ENCODE measurements at regions not wholly inside any gene's neighbourhood (a gene's known extent, or its start where the extent isn't known, plus 50 kb on each side); places are given as distances from the start of the nearest gene placed in this dataset.

GRCh38 chr13:39913928-39914327 is 258.5 kb downstream of the COG6 start:
- Histone ChIP-seq H3K9me3 (ENCODE audit: control insufficient read depth, low read depth, low read length) (no peaks in the 10 kb centered on the region), H3K9me1 (ENCODE audit: control insufficient read depth, extremely low read depth, insufficient read depth, low read length) (no peaks in the 10 kb centered on the region), H3K4me1 (ENCODE audit: control insufficient read depth, extremely low read depth, insufficient read depth, low read length) (peaks cover 14% of the 10 kb centered on the region), H3K4me2 (ENCODE audit: control insufficient read depth, extremely low read depth, insufficient read depth, low read depth, low read length) (peak overlapping the region; percentile 38), H3K9ac (ENCODE audit: control insufficient read depth, extremely low read depth, insufficient read depth, low read length) (no peak overlapping the region), H3K27ac (ENCODE audit: control insufficient read depth, insufficient read depth, low read length) (peak overlapping the region; percentile 25), H4K20me1 (ENCODE audit: control insufficient read depth, extremely low read depth, insufficient read depth, low read length) (no peaks in the 10 kb centered on the region), H3K4me3 (ENCODE audit: control insufficient read depth in 2 of 3, extremely low read depth in 1 of 3, insufficient read depth in 2 of 3, low read depth in 1 of 3, low read length in 3 of 3) (no peak overlapping the region), H3K27me3 (ENCODE audit: control insufficient read depth, extremely low read depth, insufficient read depth, low read length) (no peaks in the 10 kb centered on the region), H3K36me3 (ENCODE audit: control insufficient read depth in 2 of 2, extremely low read depth in 1 of 2, insufficient read depth in 2 of 2, low read length in 2 of 2) (no peaks in the 10 kb centered on the region), H3K79me2 (ENCODE audit: control insufficient read depth, insufficient read depth, low read length) (no peaks in the 10 kb centered on the region), H2AFZ (ENCODE audit: control insufficient read depth, low read length) (peak overlapping the region; percentile 57)
- dilution Hi-C loops (cut with MboI; ENCODE audit: extremely low pct_ligation_motif_present, low sequenced_read_pairs), result no loop called here
- TF ChIP-seq CTCF (optimal IDR thresholded peaks at IDR 0.05 in 1 of 3, IDR thresholded peaks at IDR 0.05 in 1 of 3, conservative IDR thresholded peaks at IDR 0.05 in 1 of 3; ENCODE audit: extremely low read depth in 1 of 3, insufficient read depth in 2 of 3, low read length in 3 of 3) (no peak), EZH2 (IDR thresholded peaks at IDR 0.05; ENCODE audit: low read length) (no peak)
- FAIRE-seq (peak; percentile 94), DNase-seq (ENCODE audit: low read depth, low spot score) (peak; percentile 4)

- Histone ChIP-seq H3K4me1 (ENCODE audit: control insufficient read depth, extremely low read depth, insufficient read depth, low read length) (peaks cover 14% of the 10 kb centered on the region), H3K79me2 (ENCODE audit: control insufficient read depth, insufficient read depth, low read length) (no peaks in the 10 kb centered on the region), H3K27me3 (ENCODE audit: control insufficient read depth, extremely low read depth, insufficient read depth, low read length) (no peaks in the 10 kb centered on the region), H3K27ac (ENCODE audit: control insufficient read depth, insufficient read depth, low read length) (no peak overlapping the region), H3K9me3 (ENCODE audit: control insufficient read depth, low read depth, low read length) (no peaks in the 10 kb centered on the region), H3K4me2 (ENCODE audit: control insufficient read depth, extremely low read depth, insufficient read depth, low read depth, low read length) (no peak overlapping the region), H3K36me3 (ENCODE audit: control insufficient read depth in 2 of 2, extremely low read depth in 1 of 2, insufficient read depth in 2 of 2, low read length in 2 of 2) (no peaks in the 10 kb centered on the region), H2AFZ (ENCODE audit: control insufficient read depth, low read length) (no peak overlapping the region), H3K9ac (ENCODE audit: control insufficient read depth, extremely low read depth, insufficient read depth, low read length) (no peak overlapping the region), H3K4me3 (ENCODE audit: control insufficient read depth in 2 of 3, extremely low read depth in 1 of 3, insufficient read depth in 2 of 3, low read depth in 1 of 3, low read length in 3 of 3) (no peak overlapping the region), H3K9me1 (ENCODE audit: control insufficient read depth, extremely low read depth, insufficient read depth, low read length) (no peaks in the 10 kb centered on the region), H4K20me1 (ENCODE audit: control insufficient read depth, extremely low read depth, insufficient read depth, low read length) (no peaks in the 10 kb centered on the region)
- dilution Hi-C loops (cut with MboI; ENCODE audit: extremely low pct_ligation_motif_present, low sequenced_read_pairs), result no loop called here
- no peak for FAIRE-seq
- DNase-seq (ENCODE audit: low read depth, low spot score), result no peak
- TF ChIP-seq EZH2 (IDR thresholded peaks at IDR 0.05; ENCODE audit: low read length) (no peak), CTCF (optimal IDR thresholded peaks at IDR 0.05 in 1 of 3, IDR thresholded peaks at IDR 0.05 in 1 of 3, conservative IDR thresholded peaks at IDR 0.05 in 1 of 3; ENCODE audit: extremely low read depth in 1 of 3, insufficient read depth in 2 of 3, low read length in 3 of 3) (no peak)
Observed at GRCh38 chr13:39915418-39915817, 260.0 kb downstream of the COG6 start.

Data from keratinocyte (primary cell).